Left hindlimb (tissue), 1 donor: ENCODE measurements at regions not wholly inside any gene's neighbourhood (a gene's known extent, or its start where the extent isn't known, plus 50 kb on each side); places are given as distances from the start of the nearest gene placed in this dataset.

ENCODE experiments used
- DNase-seq: peaks from one replicate; pipeline ENCODE4 v3.0.0-alpha.2; 2018

GRCh38 chr2:172153156-172153555 lies 50.5 kb upstream of the DLX2 start:
- no peak for DNase-seq

GRCh38 chr2:172153757-172154156 lies 51.1 kb upstream of the DLX2 start:
- no peak for DNase-seq

DNA sequence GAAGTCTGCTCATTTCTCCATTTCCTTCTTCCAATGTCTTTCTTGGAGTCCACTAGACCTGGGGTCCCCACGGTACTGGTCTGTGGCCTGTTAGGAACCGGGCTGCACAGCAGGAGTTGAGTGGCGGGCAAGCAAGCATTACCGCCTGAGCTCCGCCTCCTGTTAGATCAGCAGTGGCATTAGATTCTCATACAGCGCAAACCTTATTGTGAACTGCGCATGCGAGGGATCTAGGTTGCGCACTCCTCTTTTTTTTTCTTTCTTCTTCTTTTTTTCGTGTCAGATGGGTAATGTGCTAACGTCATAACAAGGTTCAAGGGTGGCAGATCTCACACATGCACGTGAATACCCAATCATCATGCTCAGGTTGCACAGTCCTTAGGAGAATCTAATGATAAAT lies 53.1 kb upstream of the DLX2 start:
- no peak for DNase-seq

DNA sequence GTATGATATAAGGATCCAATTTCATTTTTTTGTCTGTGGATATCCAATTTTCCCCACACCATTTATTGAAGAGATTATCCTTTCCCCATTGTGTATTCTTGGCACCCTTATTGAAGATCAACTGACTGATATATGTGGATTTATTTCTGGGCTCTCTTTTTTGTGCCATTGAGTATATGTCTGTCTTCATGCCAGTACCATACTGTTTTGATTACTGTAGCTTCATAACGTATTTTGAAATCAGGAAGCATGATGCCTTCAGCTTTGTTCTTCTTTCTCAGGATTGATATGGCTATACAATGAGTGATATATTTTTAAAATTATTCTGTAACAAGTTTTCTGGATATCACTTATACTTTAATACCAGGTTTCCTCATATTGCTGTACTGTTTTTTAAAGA lies 58.1 kb upstream of the DLX2 start:
- DNase-seq = no peak

- no peak for DNase-seq
These were observed 59.6 kb upstream of the DLX2 start for GRCh38 chr2:172162225-172162733.

DNA sequence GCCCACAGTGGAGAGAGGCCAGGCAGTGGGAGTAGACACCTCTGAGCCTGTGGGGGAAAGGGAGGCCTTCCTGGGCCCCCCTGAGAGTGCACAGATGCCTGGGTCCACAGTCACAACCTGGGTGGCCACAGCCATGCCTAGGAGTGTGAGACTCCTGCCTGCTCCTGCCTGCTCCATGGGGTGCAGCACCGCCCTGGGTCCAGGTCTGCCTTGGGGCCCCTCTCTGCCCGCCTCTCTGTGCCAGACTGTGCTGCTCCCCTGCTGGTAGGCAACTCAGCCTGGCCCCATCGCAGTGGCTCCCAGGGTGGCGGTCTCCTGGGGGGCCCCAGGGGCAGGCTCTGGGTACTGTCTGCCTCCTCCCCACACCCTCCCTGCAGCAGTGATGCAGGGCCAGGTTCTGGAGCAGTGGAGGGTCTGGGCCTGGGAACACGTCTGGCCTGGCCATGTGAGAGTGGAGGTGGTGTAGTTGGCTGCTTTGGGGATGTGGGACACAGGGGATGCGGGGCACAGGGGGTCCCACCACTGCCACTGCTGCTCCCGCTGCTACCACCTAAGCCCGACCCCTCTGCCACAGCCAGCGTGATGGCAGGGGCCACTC lies 60.1 kb upstream of the DLX2 start:
- no peak for DNase-seq

DNA sequence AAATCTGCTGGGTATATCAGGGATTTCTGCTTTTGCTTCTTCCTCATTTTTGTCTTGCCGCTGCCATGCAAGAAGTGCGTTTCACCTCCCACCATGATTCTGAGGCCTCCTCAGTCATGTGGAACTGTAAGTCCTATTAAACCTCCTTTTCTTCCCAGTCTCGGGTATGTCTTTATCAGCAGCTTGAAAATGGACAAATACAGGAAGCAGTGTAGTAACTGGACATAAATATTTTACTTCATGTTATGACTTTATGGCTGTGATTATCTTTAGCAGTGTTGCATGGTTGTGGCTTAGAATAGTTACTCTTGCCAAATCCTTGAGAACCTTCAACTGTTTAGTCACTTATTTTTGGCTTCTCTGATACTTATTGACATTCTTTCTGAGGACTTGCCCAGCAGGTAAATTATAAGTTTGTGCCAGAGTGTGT lies 66.2 kb upstream of the DLX2 start:
- DNase-seq = no peak

GRCh38 chr2:172169611-172170010 lies 66.9 kb upstream of the DLX2 start:
- no peak for DNase-seq

GRCh38 chr2:172172513-172173173 lies 69.9 kb upstream of the DLX2 start:
- peak; percentile 74 for DNase-seq

DNA sequence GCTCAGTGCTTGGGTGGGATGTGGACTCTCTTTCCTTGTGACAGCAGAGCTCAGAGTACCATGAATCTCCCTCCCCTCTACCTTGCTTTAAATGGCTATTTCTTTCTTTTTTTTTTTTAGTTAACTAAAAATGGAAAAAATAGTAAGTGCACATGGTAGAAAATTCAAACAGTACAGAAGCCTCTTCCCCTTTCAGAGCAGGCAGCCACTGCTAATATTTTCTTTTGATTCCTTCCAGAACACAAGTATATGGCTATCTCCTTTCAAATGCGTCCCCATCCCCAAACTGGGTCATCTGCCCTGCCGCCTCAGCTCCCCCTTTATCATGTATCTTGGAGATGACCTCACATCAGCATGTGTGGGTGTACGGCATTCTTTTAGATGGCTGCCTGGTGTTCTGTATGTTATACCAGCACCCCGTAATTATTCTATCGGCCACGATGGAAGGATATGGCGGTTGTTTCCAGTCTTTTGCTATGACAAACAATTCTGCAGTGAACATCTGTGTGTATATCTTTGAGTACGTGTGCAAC lies 70.5 kb upstream of the DLX2 start:
- no peak for DNase-seq

DNA sequence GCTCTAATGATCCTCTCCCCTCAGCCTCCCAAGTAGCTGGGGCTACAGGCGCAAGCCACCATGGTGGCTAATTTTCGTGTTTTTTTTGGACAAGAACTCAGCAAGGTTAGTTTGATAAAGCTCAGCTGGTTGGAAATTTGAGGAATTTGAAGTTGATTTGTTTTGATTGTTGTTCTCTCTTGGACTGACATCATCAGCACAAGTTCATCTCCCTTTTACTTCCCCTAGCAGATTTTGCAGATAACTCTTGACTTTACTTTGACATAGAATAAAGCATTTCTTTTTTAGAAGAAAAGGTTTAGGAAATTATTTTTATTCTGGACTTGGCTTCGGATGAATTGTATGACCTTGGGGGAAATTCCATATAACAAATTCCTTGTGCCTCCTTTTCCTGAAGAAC lies 74.9 kb upstream of the DLX2 start:
- DNase-seq = no peak

DNA sequence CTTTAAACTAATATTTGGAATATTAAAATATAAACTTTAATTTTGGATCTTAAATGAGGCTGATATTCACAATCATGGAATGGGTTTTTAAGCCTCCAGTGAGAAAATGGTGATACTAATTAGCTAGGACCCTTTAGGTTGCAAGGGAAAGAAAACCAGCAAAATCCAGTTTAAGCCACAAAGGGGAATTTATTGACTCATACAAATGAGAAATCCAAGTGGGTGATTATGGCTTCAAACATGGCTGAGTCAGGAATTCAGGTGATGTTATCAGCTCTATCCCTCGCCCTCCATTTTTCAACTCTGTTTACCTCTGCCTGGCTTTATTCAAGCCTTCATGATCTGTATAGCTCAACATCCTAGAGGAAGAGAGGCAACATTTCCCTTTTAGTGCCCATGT lies 75.3 kb upstream of the DLX2 start:
- no peak for DNase-seq

DNA sequence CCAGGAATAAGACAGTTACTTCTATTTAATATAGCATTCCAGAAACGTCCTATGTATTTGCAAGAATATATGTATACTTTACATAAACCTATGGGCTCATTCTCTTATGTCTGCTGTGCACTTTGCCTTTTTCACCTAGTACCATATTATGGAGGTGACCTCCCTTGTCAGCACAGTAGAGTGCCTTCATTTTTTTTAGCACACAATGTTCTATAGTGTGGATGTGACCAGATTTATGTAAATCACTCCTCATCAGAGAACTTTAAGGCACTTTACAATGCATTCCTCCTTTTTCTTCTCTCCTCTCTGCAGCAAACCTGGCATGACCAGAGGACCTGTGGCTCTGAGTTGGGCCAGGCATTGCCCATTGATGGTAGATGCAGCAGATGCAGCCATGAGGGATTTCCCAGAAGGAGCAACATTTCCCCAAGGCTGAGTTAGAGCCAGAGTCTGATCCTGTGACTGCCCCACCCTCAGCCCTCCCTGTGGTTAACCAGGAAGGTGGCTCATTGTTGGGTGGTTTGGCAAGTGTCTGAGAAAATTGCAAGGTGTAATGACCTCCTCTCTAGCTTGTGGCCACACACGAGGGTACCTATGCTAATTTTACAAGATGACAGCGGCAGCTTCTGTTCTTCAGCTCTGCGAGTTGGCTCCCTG lies 76.5 kb upstream of the DLX2 start:
- no peak for DNase-seq

- DNase-seq = no peak
These were observed 79.1 kb upstream of the DLX2 start for GRCh38 chr2:172181840-172182239.

GRCh38 chr2:172182624-172183023 lies 79.9 kb upstream of the DLX2 start:
- no peak for DNase-seq

DNA sequence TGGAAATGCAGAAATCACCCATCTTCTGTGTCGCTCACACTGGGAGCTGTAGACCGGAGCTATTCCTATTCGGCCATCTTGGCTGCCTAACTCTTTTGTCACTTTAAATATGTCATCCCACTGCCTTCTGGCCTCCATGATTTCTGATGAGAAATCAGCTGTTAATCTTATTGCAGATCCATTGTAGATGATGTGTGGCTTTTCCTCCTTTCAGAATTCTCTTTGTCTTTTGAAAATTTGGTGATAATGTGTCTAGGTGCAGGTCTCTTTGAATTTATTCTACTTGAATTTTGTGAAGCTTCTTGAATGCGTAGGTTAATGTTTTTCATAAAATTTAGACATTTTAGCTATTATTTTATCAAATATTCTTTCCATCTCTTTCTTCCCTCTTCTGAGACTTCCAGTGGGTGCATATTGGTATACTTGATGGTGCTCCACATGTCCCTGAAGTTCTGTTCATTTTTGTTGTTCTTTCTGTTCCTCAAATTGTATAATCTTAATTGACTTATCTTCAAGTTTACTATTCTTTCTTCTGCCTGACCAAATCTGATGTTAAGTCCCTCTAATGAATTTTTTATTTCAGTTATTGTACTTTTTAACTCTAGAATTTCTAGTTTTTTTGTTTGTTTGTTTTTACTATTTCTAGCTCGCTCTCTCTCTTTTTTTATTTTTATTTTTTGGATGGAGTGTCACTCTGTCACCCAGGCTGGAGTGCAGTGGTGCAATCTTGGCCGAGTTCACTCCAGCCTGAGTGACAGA lies 90.8 kb upstream of the DLX2 start:
- no peak for DNase-seq

- DNase-seq = no peak
These were observed 93.2 kb upstream of the DLX2 start for GRCh38 chr2:172195836-172196376.

GRCh38 chr2:172196768-172197431 lies 94.2 kb upstream of the DLX2 start:
- no peak for DNase-seq

GRCh38 chr2:172198361-172198760 lies 95.7 kb upstream of the DLX2 start:
- DNase-seq = no peak

GRCh38 chr2:172198908-172199307 lies 96.2 kb upstream of the DLX2 start:
- DNase-seq = no peak

DNA sequence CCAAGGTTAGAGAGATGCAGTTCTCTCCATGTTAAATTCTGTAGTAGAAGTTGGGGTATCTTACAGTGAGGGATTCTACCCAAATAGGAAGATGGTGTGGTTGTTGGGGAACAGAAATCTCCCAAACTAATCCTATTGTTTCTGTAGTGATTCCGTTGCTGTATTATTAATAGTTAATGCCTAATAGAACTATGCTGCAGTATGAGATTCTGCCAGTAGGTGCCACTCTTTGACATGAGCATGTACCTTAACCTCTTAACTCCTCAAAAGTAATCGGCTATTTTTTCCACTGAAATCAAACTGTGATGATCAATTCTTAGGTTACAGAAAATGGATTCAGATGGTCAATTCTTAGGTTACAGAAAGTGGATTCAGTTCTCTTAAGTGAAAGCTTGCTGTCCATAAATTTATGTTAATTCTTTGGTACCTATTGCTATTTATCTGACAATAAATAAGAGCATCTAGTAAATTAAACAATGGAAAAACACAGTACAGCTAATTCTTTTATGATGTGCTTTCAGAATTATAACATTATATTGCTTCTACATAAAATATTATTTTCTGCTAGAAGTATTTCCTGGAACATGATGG lies 97.9 kb upstream of the DLX2 start:
- no peak for DNase-seq

- DNase-seq = no peak
These were observed 101.6 kb upstream of the DLX2 start for GRCh38 chr2:172204309-172204708.
